H9 (cell line): ENCODE measurements at regions not wholly inside any gene's neighbourhood (a gene's known extent, or its start where the extent isn't known, plus 50 kb on each side); places are given as distances from the start of the nearest gene placed in this dataset.

ENCODE experiments used
- DNase-seq: peaks from one replicate; pipeline ENCODE4 v3.0.0-alpha.2; 2017
- H2AFZ ChIP-seq: one replicate; pipeline ENCODE4 v1.6.1; 2013; ENCODE audit warnings: mild to moderate bottlenecking, low read length, control low read depth, moderate library complexity
- H2AK5ac ChIP-seq: 2 replicates; pipeline ENCODE4 v1.6.1; 2013; ENCODE audit warnings: low read length, control low read depth, mixed read lengths; ENCODE audit not compliant: insufficient read length
- H2BK120ac ChIP-seq: one replicate; pipeline ENCODE4 v1.6.1; 2013; ENCODE audit warnings: low read depth, mild to moderate bottlenecking, low read length, control low read depth, inconsistent platforms; ENCODE audit not compliant: poor library complexity, severe bottlenecking
- H2BK12ac ChIP-seq: 2 replicates; pipeline ENCODE4 v1.6.1; 2013; ENCODE audit warnings: low read length, control low read depth, mixed read lengths, low read depth; ENCODE audit not compliant: insufficient read length
- H2BK15ac ChIP-seq: 2 replicates; pipeline ENCODE4 v1.6.1; 2013; ENCODE audit warnings: low read depth, low read length, control low read depth
- H2BK20ac ChIP-seq: one replicate; pipeline ENCODE4 v1.6.1; 2013; ENCODE audit warnings: low read depth, mild to moderate bottlenecking, low read length, control low read depth, inconsistent platforms; ENCODE audit not compliant: poor library complexity, severe bottlenecking
- H2BK5ac ChIP-seq: 2 replicates; pipeline ENCODE4 v1.6.1; 2013; ENCODE audit warnings: low read length, control low read depth, mixed read lengths; ENCODE audit not compliant: insufficient read length
- H3K14ac ChIP-seq: 2 replicates; pipeline ENCODE4 v1.6.1; 2013; ENCODE audit warnings: low read length, control low read depth; ENCODE audit not compliant: insufficient read depth
- H3K18ac ChIP-seq: 2 replicates; pipeline ENCODE4 v1.6.1; 2013; ENCODE audit warnings: low read depth, mild to moderate bottlenecking, mixed read lengths, low read length, control low read depth; ENCODE audit not compliant: insufficient read length
- H3K23ac ChIP-seq: 2 replicates; pipeline ENCODE4 v1.6.1; 2013; ENCODE audit warnings: low read length, control low read depth, mixed read lengths, low read depth; ENCODE audit not compliant: insufficient read length
- H3K23me2 ChIP-seq: 2 replicates; pipeline ENCODE4 v1.6.1; 2013; ENCODE audit warnings: low read depth, mild to moderate bottlenecking, mixed read lengths, low read length, control low read depth; ENCODE audit not compliant: insufficient read length, poor library complexity, severe bottlenecking
- H3K27ac ChIP-seq: 2 replicates; pipeline ENCODE4 v1.5.1; 2013; ENCODE audit warnings: low read length, control low read depth, mixed read lengths, low read depth; ENCODE audit not compliant: insufficient read length
- H3K27me3 ChIP-seq: 2 replicates; pipeline ENCODE4 v1.6.1; 2013; ENCODE audit warnings: low read length, control low read depth, inconsistent platforms; ENCODE audit not compliant: insufficient read depth
- H3K4ac ChIP-seq: 2 replicates; pipeline ENCODE4 v1.6.1; 2013; ENCODE audit warnings: low read depth, mild to moderate bottlenecking, control low read depth, inconsistent platforms, low read length, moderate library complexity
- H3K4me1 ChIP-seq: 2 replicates; pipeline ENCODE4 v1.6.1; 2013; ENCODE audit warnings: low read length, control low read depth, inconsistent platforms; ENCODE audit not compliant: insufficient read depth
- H3K4me2 ChIP-seq: 2 replicates; pipeline ENCODE4 v1.6.1; 2013; ENCODE audit warnings: low read length, control low read depth, mixed read lengths; ENCODE audit not compliant: insufficient read length, insufficient read depth
- H3K56ac ChIP-seq: 2 replicates; pipeline ENCODE4 v1.6.1; 2013; ENCODE audit warnings: low read depth, mild to moderate bottlenecking, mixed read lengths, low read length, control low read depth; ENCODE audit not compliant: insufficient read length
- H3K79me1 ChIP-seq: 2 replicates; pipeline ENCODE4 v1.6.1; 2013; ENCODE audit warnings: low read depth, mild to moderate bottlenecking, moderate library complexity, low read length, control low read depth, inconsistent platforms; ENCODE audit not compliant: insufficient read depth, poor library complexity, severe bottlenecking
- H3K79me2 ChIP-seq: 2 replicates; pipeline ENCODE4 v1.6.1; 2013; ENCODE audit warnings: low read length, control low read depth, inconsistent platforms; ENCODE audit not compliant: insufficient read depth
- H3K9ac ChIP-seq: 2 replicates; pipeline ENCODE4 v1.6.1; 2013; ENCODE audit warnings: low read length, control low read depth, mixed read lengths; ENCODE audit not compliant: insufficient read length; ENCODE audit errors: extremely low read depth
- H3K9me3 ChIP-seq: one replicate; pipeline ENCODE4 v1.6.1; 2013; ENCODE audit warnings: low read depth, low read length, inconsistent platforms; ENCODE audit not compliant: control insufficient read depth
- H3T11ph ChIP-seq: one replicate; pipeline ENCODE4 v1.6.1; 2013; ENCODE audit warnings: mild to moderate bottlenecking, low read length, control low read depth, inconsistent platforms
- H4K20me1 ChIP-seq: one replicate; pipeline ENCODE4 v1.6.1; 2013; ENCODE audit not compliant: control insufficient read depth, insufficient read length, insufficient read depth
- H4K5ac ChIP-seq: 2 replicates; pipeline ENCODE4 v1.6.1; 2013; ENCODE audit warnings: low read depth, mild to moderate bottlenecking, mixed read lengths, low read length, control low read depth; ENCODE audit not compliant: insufficient read length
- H4K8ac ChIP-seq: replicated peaks from 2 replicates; pipeline ENCODE4 v1.6.1; 2013; ENCODE audit warnings: low read length, control low read depth, mixed read lengths, low read depth; ENCODE audit not compliant: insufficient read length
- H4K91ac ChIP-seq: 2 replicates; pipeline ENCODE4 v1.6.1; 2013; ENCODE audit warnings: low read depth, mild to moderate bottlenecking, moderate library complexity, mixed read lengths, low read length, control low read depth; ENCODE audit not compliant: insufficient read length
- H3K27ac Mint-ChIP-seq, 3 experiments: 2 replicates in 2 of 3; 3 replicates in 1 of 3; pipeline ENCODE4 v1.8.0; 2020 to 2021; ENCODE audit warnings: mixed read lengths in 3 of 3, mild to moderate bottlenecking in 1 of 3, moderate library complexity in 1 of 3
- H3K27me3 Mint-ChIP-seq: 2 replicates; pipeline ENCODE4 v1.8.0; 2021; ENCODE audit warnings: low read depth, mild to moderate bottlenecking, moderate library complexity, mixed read lengths
- H3K36me3 Mint-ChIP-seq, 3 experiments: 2 replicates in 2 of 3; 3 replicates in 1 of 3; pipeline ENCODE4 v1.8.0; 2020 to 2021; ENCODE audit warnings: low read depth in 3 of 3, mixed read lengths in 3 of 3; ENCODE audit not compliant: insufficient read depth in 1 of 3
- H3K4me1 Mint-ChIP-seq, 2 experiments: 2 replicates each; pipeline ENCODE4 v1.8.0; 2020; ENCODE audit warnings: mixed read lengths in 2 of 2
- H3K4me3 Mint-ChIP-seq, 2 experiments: 2 replicates in 1 of 2; 3 replicates in 1 of 2; pipeline ENCODE4 v1.8.0; 2020 to 2021; ENCODE audit warnings: mild to moderate bottlenecking in 2 of 2, mixed read lengths in 2 of 2, moderate library complexity in 1 of 2
- H3K9me3 Mint-ChIP-seq, 2 experiments: 2 replicates in 1 of 2; 3 replicates in 1 of 2; pipeline ENCODE4 v1.8.0; 2020; ENCODE audit warnings: mild to moderate bottlenecking in 2 of 2, mixed read lengths in 2 of 2, moderate library complexity in 1 of 2
- WGBS: extraction: QIAGEN DNeasy Blood & Tissue Kit; methylation state at CpG from one replicate; pipeline ENCODE4 v1.1.7; 2013; ENCODE audit warnings: missing lambda C conversion rate, low lambda C conversion rate, mixed read lengths; ENCODE audit not compliant: insufficient read length; ENCODE audit errors: extremely low coverage; 5-methylcytosine and 5-hydroxymethylcytosine counted together
- TF ChIP-seq, protein P1 (sequence below): fragments of 200-600 bp; sonication (generic); conservative IDR thresholded peaks from 3 replicates; pipeline ENCODE4 v1.8.0; 2021; ENCODE audit warnings: antibody characterized with exemption, mild to moderate bottlenecking

DNA sequence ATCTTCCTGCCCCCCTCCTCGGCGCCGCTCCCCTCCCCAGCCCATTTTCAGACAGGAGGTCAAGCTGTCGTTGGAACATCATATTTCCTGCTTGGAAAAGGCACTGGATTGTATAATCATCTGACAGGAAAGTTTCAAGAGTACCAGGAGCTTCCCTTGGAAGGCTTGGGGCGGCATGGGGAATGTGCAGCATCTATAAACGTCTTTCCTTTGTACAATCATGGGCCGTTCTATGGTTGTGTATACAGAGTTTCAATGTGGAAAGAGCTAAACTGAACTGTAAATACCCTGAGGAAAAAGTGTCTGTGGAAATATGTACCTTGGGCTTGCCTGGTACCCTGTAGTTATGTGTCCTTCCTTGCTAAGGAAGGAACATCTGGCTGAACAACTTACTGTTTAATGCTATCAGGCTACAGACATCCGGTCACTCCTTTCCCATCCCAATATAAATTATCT is 368.1 kb upstream of the ADGRL2 start:
- Histone ChIP-seq H3K27ac (no peak overlapping the region), H3K27me3 (no peaks in the 10 kb centered on the region), H3K14ac (no peak overlapping the region), H3K4me2 (no peak overlapping the region), H2BK5ac (no peak overlapping the region), H3T11ph (no peak overlapping the region), H4K5ac (no peak overlapping the region), H3K18ac (no peak overlapping the region), H3K9ac (no peak overlapping the region), H2BK20ac (no peak overlapping the region), H3K23ac (no peak overlapping the region), H3K56ac (no peak overlapping the region), H2BK120ac (no peak overlapping the region), H4K8ac (no peak overlapping the region), H2AK5ac (no peak overlapping the region), H3K79me2 (no peaks in the 10 kb centered on the region), H2BK15ac (no peak overlapping the region), H3K23me2 (no peaks in the 10 kb centered on the region), H3K79me1 (no peaks in the 10 kb centered on the region), H2BK12ac (no peak overlapping the region), H4K91ac (no peak overlapping the region), H3K4me1 (peaks cover 12% of the 10 kb centered on the region), H3K9me3 (no peaks in the 10 kb centered on the region), H3K4ac (no peak overlapping the region), H4K20me1 (no peaks in the 10 kb centered on the region), H2AFZ (no peak overlapping the region)
- no peaks in the 10 kb centered on the region for H3K27me3 Mint-ChIP-seq
- peak overlapping the region; percentile 74 to 99 (median 97) for H3K27ac Mint-ChIP-seq
- H3K9me3 Mint-ChIP-seq, result no peaks in the 10 kb centered on the region; a peak in 1 of 5 replicates
- peaks cover 65 to 71% of the 10 kb centered on the region in 2 experiments for H3K4me1 Mint-ChIP-seq
- H3K36me3 Mint-ChIP-seq, result no peaks in the 10 kb centered on the region
- no CpG with 5 or more reads among the region's 8 CpGs for WGBS
- no peak overlapping the region for H3K4me3 Mint-ChIP-seq
- no peak for DNase-seq
- TF ChIP-seq, protein P1, sequence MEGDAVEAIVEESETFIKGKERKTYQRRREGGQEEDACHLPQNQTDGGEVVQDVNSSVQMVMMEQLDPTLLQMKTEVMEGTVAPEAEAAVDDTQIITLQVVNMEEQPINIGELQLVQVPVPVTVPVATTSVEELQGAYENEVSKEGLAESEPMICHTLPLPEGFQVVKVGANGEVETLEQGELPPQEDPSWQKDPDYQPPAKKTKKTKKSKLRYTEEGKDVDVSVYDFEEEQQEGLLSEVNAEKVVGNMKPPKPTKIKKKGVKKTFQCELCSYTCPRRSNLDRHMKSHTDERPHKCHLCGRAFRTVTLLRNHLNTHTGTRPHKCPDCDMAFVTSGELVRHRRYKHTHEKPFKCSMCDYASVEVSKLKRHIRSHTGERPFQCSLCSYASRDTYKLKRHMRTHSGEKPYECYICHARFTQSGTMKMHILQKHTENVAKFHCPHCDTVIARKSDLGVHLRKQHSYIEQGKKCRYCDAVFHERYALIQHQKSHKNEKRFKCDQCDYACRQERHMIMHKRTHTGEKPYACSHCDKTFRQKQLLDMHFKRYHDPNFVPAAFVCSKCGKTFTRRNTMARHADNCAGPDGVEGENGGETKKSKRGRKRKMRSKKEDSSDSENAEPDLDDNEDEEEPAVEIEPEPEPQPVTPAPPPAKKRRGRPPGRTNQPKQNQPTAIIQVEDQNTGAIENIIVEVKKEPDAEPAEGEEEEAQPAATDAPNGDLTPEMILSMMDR, result no peak
